ENCODE measurements at regions not wholly inside any gene's neighbourhood (a gene's known extent, or its start where the extent isn't known, plus 50 kb on each side); places are given as distances from the start of the nearest gene placed in this dataset.

DNA sequence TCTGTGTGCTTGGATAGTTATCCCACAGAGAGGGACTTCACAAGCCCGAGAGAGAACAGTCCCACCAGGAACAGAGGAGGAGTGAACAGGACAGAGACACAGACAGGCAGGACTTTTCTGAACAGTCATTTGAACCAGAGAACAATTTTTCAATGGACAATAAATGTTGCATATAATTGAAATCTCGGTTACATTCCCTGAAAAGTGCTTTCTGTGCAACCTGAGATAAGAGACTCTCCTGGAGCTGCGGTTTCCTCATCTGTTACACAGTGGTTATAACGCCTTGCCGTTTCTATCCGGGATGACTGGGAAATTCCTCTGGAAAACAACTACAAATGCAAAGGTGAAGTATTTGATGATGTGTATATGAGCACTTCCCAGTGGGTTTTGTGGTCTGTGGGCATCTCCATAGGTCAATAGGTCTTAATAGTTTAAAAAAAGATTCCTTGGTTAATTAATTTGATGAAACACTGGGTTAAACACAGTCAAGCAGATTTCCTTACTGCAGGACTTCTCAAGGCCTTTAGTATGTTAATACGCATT, 87.2 kb upstream of the HPCAL1 start:
- no peak for DNase-seq
- H3K27ac ChIP-seq (ENCODE audit: low read length) = no peak overlapping the region
- H3K9me3 ChIP-seq (replicated peaks; ENCODE audit: control insufficient read depth, low read depth, low read length) = no peaks in the 10 kb centered on the region
- H3K27me3 ChIP-seq (ENCODE audit: control insufficient read depth, insufficient read depth, low read length) = peaks cover 5% of the 10 kb centered on the region
- no peaks in the 10 kb centered on the region for H3K4me1 ChIP-seq (ENCODE audit: control insufficient read depth, insufficient read depth, low read length)
- H3K4me3 ChIP-seq (ENCODE audit: low read length) = no peak overlapping the region
- H3K36me3 ChIP-seq (ENCODE audit: control insufficient read depth, insufficient read depth, low read length) = no peaks in the 10 kb centered on the region
- 96% methylated on average over 7 of the region's 7 CpGs for WGBS (ENCODE audit: insufficient coverage)

DNA sequence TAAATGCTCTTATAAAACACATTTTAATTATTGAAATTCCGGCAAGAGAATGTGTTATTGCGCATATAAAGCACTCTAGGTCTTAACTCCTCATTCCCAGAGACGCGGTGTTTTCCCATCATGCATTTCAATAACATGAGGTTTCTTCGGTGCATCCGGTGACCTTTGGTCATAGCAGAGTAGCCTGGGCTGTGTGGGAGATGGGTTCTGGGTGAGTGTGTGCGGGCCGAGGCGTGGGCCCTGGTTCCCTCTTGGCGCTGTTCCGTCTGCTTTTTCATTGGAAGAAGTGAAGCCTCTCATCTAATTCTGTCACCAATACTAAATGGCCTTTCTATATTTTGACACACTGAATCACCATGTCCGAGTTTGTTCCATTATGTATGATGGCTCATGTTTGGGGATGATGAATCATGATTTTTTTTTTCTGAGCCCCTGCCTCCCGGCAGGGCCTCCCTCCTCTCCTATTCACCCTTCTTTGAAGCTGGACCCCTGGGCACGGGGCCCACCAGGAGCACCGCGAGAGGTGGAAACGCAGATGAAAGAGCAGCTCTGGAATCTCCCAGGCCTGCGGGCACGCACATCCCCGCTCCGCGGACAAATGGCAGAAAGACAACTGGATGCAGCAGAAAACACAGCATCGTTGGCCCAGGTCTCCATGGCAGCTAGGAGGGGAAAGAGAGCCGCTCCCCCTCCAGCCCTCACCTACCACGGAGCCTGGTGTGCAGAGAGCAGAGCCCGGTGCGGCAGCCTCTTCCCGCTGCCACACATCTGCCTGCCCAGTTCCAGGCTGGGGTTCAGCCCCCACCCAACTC, 85.8 kb upstream of the HPCAL1 start:
- Histone ChIP-seq H3K4me1 (ENCODE audit: control insufficient read depth, insufficient read depth, low read length) (peaks cover 10% of the 10 kb centered on the region), H3K36me3 (ENCODE audit: control insufficient read depth, insufficient read depth, low read length) (no peaks in the 10 kb centered on the region), H3K27me3 (ENCODE audit: control insufficient read depth, insufficient read depth, low read length) (peaks cover 5% of the 10 kb centered on the region), H3K27ac (ENCODE audit: low read length) (no peak overlapping the region), H3K4me3 (ENCODE audit: low read length) (no peak overlapping the region), H3K9me3 (replicated peaks; ENCODE audit: control insufficient read depth, low read depth, low read length) (no peaks in the 10 kb centered on the region)
- 51% methylated on average over 13 of the region's 28 CpGs for WGBS (ENCODE audit: insufficient coverage)
- no peak for DNase-seq

DNA sequence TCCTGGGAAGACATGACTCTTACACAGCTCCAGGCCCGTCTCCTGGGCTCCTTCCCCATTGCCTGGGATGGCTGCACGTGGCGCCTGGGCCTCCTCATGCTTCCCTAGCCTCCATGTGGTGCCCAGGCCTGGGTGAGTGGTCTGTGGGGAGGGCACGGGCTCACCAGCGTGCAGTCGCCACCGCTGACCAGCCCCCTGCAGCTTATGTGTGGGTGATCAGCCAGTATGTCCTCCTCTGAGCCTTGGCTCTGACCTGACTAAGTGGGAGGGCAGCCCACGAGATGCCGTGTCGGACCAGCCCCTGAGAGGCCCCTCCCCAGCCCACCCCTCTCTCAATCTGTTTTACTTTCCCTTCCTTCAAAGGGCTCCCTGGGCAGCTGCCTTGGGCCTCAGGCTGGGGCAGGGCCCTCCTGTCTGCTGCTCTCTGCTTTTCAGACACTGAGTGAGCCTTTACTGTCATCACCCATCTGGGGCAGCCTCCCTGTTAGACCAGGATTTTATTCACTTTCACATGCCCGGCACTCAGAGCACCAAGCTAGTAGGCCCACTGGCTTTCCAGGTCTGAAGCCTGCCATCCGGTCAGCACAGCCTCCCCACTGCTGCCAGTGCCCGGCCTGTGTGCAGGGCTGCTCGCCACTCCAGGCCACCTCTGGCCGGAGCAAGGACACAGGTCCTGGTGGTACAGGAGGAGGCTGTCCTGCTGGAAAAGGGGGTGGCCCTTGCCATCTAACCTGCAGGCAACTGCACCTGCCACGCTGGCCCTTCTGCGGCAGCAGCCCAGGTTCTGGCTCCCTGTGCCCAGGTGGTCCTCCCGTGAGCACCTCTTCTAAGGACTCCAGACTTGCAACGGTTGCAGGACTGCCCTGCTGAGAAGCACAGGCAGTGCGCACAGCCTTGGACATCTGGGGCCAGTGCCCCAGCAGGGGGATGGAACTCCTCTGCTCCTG, 84.9 kb upstream of the HPCAL1 start:
- Histone ChIP-seq H3K27ac (ENCODE audit: low read length) (no peak overlapping the region), H3K27me3 (ENCODE audit: control insufficient read depth, insufficient read depth, low read length) (peaks cover 5% of the 10 kb centered on the region), H3K9me3 (replicated peaks; ENCODE audit: control insufficient read depth, low read depth, low read length) (no peaks in the 10 kb centered on the region), H3K36me3 (ENCODE audit: control insufficient read depth, insufficient read depth, low read length) (no peaks in the 10 kb centered on the region), H3K4me1 (ENCODE audit: control insufficient read depth, insufficient read depth, low read length) (peaks cover 11% of the 10 kb centered on the region), H3K4me3 (ENCODE audit: low read length) (no peak overlapping the region)
- 80% methylated on average over 15 of the region's 20 CpGs for WGBS (ENCODE audit: insufficient coverage)
- DNase-seq = no peak

DNA sequence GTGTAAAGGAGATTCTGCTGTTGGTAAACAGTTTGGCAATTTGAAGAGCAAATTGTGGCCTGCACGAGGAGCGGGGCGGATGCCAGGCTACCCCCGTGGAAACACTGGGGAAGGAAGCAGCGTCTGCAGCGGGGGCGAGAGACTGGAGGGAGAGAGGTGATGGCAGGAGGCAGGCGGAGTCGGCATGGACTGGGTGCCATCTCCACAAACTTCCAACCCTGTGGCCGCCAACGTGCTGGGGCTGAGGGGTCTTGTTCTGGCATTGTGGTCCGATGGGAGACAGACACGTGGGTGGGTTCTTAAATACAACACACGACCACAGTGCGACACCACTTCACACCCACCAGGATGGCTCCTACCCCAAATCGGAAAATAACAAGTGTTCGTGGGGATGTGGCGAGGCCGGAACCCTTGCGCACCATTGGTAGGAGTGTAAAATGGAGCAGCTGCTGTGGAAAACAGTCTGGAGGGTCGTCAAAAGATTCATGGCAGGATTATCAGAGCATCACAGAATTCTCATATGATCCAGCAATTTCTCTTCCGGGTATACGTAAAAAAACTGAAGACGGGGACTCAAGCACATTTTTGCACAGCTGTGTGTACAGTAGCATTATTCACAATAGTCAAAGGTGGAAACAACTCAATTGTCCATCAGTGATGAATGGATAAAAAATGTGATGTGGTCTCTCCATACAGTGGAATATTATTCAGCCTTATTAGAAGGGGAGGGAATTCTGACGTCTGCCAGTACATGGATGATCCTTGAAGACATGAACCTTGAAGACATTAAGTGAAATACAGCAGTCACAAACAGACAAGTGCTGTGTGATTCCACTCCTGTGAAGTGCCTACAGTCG, 82.4 kb upstream of the HPCAL1 start:
- DNase-seq = no peak
- H3K4me3 ChIP-seq (ENCODE audit: low read length) = no peak overlapping the region
- H3K4me1 ChIP-seq (ENCODE audit: control insufficient read depth, insufficient read depth, low read length) = peaks cover 13% of the 10 kb centered on the region
- no peaks in the 10 kb centered on the region for H3K9me3 ChIP-seq (replicated peaks; ENCODE audit: control insufficient read depth, low read depth, low read length)
- peaks cover 5% of the 10 kb centered on the region for H3K27me3 ChIP-seq (ENCODE audit: control insufficient read depth, insufficient read depth, low read length)
- WGBS (ENCODE audit: insufficient coverage) = 74% methylated on average over 8 of the region's 26 CpGs
- H3K36me3 ChIP-seq (ENCODE audit: control insufficient read depth, insufficient read depth, low read length) = no peaks in the 10 kb centered on the region
- no peak overlapping the region for H3K27ac ChIP-seq (ENCODE audit: low read length)

DNA sequence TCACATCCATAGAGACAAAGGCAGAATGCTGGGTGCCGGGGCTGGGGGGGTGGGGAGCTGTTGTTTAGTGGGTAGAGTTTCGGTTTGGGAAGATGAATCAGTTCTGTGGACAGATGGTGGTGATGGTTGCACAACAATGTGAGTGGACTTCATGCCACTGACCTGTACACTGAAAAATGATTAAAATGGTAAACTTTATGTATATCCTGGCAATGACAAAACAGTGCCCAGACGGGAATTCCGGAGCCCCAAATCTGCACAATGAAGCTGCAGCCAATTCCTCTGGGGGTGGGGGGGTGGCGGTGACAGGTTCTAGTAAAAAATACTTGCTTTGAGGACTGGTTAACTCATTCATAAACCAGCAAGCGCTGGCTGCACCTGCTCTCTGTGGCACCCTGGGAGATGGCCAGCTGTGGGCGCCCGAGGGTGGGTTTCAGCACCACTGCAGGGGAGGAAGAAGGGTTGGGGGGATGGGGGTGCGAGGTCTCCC, 81.8 kb upstream of the HPCAL1 start:
- DNase-seq = no peak
- H3K27ac ChIP-seq (ENCODE audit: low read length) = no peak overlapping the region
- WGBS (ENCODE audit: insufficient coverage) = 75% methylated on average over 9 of the region's 9 CpGs
- H3K4me1 ChIP-seq (ENCODE audit: control insufficient read depth, insufficient read depth, low read length) = peaks cover 18% of the 10 kb centered on the region
- no peak overlapping the region for H3K4me3 ChIP-seq (ENCODE audit: low read length)
- H3K9me3 ChIP-seq (replicated peaks; ENCODE audit: control insufficient read depth, low read depth, low read length) = no peaks in the 10 kb centered on the region
- no peaks in the 10 kb centered on the region for H3K36me3 ChIP-seq (ENCODE audit: control insufficient read depth, insufficient read depth, low read length)
- H3K27me3 ChIP-seq (ENCODE audit: control insufficient read depth, insufficient read depth, low read length) = peaks cover 5% of the 10 kb centered on the region

DNA sequence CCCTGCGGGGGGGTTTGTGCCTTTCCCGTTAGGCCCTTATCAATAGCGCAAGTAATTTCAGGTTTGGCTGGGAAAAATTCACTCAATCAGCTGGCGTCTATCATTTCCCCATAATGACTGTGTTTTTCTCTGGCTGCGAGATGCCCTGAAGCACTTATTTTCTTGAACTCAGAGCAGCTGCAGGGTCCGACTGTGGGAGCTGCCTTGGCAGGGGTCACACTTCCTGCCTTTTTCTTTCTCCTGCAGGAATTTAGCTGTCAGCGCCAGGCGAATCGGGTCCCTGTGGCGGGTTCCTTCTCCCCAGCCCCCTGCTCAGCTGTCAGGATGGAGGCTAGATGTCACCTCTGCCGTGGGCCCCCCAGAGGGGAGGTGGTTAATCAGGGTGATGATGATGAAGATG, 81.3 kb upstream of the HPCAL1 start:
- Histone ChIP-seq H3K4me1 (ENCODE audit: control insufficient read depth, insufficient read depth, low read length) (peaks cover 22% of the 10 kb centered on the region), H3K27ac (ENCODE audit: low read length) (no peak overlapping the region), H3K36me3 (ENCODE audit: control insufficient read depth, insufficient read depth, low read length) (no peaks in the 10 kb centered on the region), H3K9me3 (replicated peaks; ENCODE audit: control insufficient read depth, low read depth, low read length) (no peaks in the 10 kb centered on the region), H3K4me3 (ENCODE audit: low read length) (no peak overlapping the region), H3K27me3 (ENCODE audit: control insufficient read depth, insufficient read depth, low read length) (peaks cover 5% of the 10 kb centered on the region)
- no peak for DNase-seq
- 59% methylated on average over 6 of the region's 11 CpGs for WGBS (ENCODE audit: insufficient coverage)

DNA sequence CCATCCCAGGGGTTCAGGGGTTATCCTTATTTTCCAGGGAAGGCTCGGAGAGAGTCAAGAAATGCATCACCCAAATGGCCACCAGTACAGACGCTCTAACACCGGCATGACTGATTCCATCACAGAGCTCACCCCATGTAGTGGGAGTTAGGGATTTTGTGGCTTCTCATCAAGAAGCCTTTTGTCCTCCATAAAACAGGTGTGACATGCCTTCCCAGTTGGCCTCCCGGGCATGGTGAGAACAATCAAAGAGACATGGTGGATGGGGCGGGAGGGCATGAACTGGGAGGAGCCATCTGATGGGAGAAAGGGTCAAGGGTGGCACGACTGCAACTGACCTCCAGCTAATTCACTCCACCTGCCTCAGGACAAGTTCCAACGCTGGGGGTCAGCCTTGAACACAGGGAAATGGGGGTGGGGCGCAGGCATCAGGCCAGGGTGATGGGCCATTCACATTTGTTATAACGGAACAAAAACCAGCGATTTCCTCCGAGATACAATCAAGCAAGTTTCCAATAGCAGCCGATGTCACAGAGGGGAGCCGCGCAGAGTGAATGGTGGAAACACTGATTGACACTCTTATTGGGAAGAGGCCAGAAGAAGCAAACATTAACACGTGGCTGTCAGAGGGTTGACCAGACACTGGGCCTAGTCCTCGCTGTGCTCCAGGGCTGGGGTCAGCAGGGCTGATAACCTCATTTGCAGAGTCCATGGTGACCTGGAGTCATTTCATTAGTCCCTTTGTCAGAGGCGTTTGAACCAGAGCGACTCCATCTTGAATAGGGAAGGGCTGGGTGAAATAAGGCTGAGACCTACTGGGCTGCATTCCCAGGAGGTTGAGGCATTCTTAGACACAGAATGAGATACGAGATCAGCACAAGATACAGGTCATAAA, 80.5 kb upstream of the HPCAL1 start:
- no peak overlapping the region for H3K27ac ChIP-seq (ENCODE audit: low read length)
- WGBS (ENCODE audit: insufficient coverage) = 74% methylated on average over 11 of the region's 19 CpGs
- H3K4me3 ChIP-seq (ENCODE audit: low read length) = no peak overlapping the region
- no peaks in the 10 kb centered on the region for H3K36me3 ChIP-seq (ENCODE audit: control insufficient read depth, insufficient read depth, low read length)
- no peak for DNase-seq
- H3K9me3 ChIP-seq (replicated peaks; ENCODE audit: control insufficient read depth, low read depth, low read length) = no peaks in the 10 kb centered on the region
- H3K27me3 ChIP-seq (ENCODE audit: control insufficient read depth, insufficient read depth, low read length) = peaks cover under 1% of the 10 kb centered on the region
- peaks cover 22% of the 10 kb centered on the region for H3K4me1 ChIP-seq (ENCODE audit: control insufficient read depth, insufficient read depth, low read length)

DNA sequence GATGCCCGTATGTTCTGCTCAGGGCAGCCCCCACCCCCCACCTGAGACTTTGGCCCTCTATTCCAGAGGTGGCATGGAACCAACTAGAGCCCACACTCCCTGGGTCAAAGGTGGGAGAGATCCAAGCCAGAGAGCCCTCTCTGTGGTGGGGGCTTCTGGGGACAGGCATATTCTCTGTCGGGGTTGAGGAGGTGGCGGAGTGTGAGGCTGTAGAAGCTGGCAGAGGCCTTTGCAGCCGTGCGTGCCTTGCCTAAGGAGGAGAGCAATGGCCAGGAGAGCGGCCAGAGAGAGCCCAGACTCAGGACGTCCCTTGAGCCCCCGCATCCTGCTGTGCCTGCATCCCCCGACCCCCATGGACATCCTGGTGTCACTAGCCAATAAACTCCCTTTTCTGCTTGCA, 79.2 kb upstream of the HPCAL1 start:
- Histone ChIP-seq H3K27me3 (ENCODE audit: control insufficient read depth, insufficient read depth, low read length) (no peaks in the 10 kb centered on the region), H3K4me3 (ENCODE audit: low read length) (no peak overlapping the region), H3K27ac (ENCODE audit: low read length) (no peak overlapping the region), H3K4me1 (ENCODE audit: control insufficient read depth, insufficient read depth, low read length) (peaks cover 22% of the 10 kb centered on the region), H3K9me3 (replicated peaks; ENCODE audit: control insufficient read depth, low read depth, low read length) (no peaks in the 10 kb centered on the region), H3K36me3 (ENCODE audit: control insufficient read depth, insufficient read depth, low read length) (no peaks in the 10 kb centered on the region)
- WGBS (ENCODE audit: insufficient coverage) = no CpG with 5 or more reads among the region's 9 CpGs
- DNase-seq = no peak
